AG04449 (cell line): ENCODE measurements at regions not wholly inside any gene's neighbourhood (a gene's known extent, or its start where the extent isn't known, plus 50 kb on each side); places are given as distances from the start of the nearest gene placed in this dataset.

Experiments used
- CTCF ChIA-PET: fragments of 350-600 bp; formaldehyde crosslinking; extraction: SDS; loops from one replicate; lab custom pipeline; 2021; ENCODE audit warnings: antibody characterized with exemption; lab: Yijun Ruan, JAX
- POLR2A ChIA-PET: fragments of 400-600, 350-600 bp; formaldehyde crosslinking; extraction: SDS; loops from one replicate; lab custom pipeline; 2020; ENCODE audit warnings: antibody characterized with exemption, inconsistent platforms; lab: Yijun Ruan, JAX
- DNase-seq: peaks from one replicate; pipeline ENCODE4 v3.0.0-alpha.2; 2010; ENCODE audit warnings: low read depth, low spot score
- H3K4me3 ChIP-seq: 2 replicates; pipeline ENCODE4 v1.5.1; 2011; ENCODE audit warnings: low read depth, mild to moderate bottlenecking, control low read depth, low read length
- TF ChIP-seq, protein P1 (sequence below): IDR thresholded peaks from one replicate; pipeline ENCODE4 v1.5.1; 2011; ENCODE audit warnings: mild to moderate bottlenecking, moderate library complexity, low read length, control low read depth, inconsistent platforms; ENCODE audit not compliant: insufficient read depth; ENCODE audit errors: missing control alignments

DNA sequence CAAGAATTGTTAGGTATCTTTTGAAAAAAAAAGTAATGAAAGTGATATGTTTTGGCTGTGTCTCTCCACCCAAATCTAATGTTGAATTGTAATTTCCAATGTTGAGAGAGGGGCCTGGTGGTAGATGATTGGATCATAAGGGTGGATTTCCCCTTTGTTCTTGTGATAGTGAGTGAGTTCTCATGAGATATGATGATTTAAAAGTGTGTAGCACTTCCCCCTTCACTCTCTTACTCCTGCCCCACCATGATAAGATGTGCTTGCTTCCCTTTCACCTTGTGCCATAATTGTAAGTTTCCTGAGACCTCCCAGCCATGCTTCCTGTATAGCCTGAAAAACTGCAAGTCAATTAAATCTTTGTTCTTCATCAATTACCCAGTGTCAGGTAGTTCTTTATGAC is 70.7 kb downstream of the XCL2 start:
- TF ChIP-seq, protein P1, sequence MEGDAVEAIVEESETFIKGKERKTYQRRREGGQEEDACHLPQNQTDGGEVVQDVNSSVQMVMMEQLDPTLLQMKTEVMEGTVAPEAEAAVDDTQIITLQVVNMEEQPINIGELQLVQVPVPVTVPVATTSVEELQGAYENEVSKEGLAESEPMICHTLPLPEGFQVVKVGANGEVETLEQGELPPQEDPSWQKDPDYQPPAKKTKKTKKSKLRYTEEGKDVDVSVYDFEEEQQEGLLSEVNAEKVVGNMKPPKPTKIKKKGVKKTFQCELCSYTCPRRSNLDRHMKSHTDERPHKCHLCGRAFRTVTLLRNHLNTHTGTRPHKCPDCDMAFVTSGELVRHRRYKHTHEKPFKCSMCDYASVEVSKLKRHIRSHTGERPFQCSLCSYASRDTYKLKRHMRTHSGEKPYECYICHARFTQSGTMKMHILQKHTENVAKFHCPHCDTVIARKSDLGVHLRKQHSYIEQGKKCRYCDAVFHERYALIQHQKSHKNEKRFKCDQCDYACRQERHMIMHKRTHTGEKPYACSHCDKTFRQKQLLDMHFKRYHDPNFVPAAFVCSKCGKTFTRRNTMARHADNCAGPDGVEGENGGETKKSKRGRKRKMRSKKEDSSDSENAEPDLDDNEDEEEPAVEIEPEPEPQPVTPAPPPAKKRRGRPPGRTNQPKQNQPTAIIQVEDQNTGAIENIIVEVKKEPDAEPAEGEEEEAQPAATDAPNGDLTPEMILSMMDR = no peak
- ChIA-PET POLR2A (no interaction called here), CTCF (no interaction called here)
- no peak for DNase-seq
- H3K4me3 ChIP-seq = no peak overlapping the region

DNA sequence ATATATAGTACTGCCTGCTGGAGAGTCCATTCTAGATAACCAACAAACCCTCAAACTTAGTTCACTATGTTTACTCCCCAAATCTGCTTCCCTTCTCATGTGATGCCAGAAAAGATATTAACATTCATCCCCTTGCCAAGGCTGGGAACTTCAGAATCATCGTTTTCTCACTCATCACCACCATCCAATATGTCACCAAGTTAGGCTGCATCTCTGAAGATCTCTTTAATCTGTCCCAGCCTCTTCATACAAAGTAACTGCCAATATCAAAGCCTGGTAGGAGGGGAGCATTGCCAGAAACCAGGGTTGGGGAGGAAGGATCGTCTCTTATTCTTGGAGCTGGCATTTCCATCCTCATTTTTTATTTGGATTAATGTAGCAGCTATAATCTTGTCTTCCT is 71.6 kb downstream of the XCL2 start:
- CTCF ChIA-PET = no interaction called here
- DNase-seq = no peak
- TF ChIP-seq, protein P1 = no peak
- H3K4me3 ChIP-seq = no peak overlapping the region
- POLR2A ChIA-PET = no interaction called here

DNA sequence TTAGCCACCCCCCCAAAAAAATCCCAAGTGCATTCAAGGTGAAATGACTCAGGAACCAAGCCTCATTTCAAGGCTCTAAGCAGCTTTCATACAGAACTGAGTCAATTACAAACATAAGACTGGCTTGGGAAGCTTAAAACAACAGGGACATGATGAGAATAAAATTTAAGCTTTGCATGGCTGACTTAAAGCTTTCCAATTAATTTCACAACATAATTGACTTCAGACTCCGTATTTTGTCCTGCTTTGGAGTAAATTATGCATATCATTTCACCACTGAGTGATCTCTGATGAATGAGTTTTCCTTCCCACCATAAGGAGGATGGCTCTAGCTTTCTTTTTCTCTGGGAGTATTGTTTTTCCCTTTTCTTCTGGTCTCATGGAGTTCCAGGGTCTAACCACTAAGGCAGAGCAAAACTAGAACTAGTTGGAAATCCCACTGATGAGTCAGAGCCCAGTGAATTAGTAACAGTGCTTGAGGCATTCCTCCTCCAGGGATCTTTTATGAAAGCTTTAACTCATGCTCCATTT is 72.8 kb downstream of the XCL2 start:
- ChIA-PET POLR2A (interaction anchor here (0.6 kb wide), 1 partner anchor 1037 kb away, joined by 4 read pairs; no protein-coding TSS in a partner anchor), CTCF (interaction anchor here (0.6 to 5.1 kb wide), 5 partner anchors 11 to 1331 kb away, joined by 3 to 24 read pairs (median 4); no protein-coding TSS in a partner anchor)
- peak; percentile 65 for DNase-seq
- TF ChIP-seq, protein P1 = no peak
- H3K4me3 ChIP-seq = peak overlapping the region; percentile 10

DNA sequence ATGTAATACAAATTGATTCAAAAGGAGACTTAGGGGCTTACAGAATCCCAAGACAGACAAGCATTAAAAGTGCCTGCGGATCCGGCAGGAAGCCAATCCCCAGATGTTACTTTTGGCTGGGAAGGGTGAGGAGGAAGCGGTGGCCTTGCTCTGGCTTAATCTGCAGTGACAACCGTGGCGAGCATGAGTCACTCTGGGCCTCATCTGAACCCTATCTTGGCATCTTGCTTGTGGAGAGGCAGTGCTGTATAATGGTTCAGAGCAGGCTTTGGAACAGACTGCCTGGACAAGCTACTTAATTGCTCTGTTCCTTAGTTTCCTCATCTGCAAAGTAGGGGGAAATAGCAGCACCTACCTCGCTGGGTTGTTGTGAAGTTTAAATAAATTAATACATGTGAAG is 74.1 kb downstream of the XCL2 start:
- POLR2A ChIA-PET = no interaction called here
- no peak for DNase-seq
- no peak overlapping the region for H3K4me3 ChIP-seq
- CTCF ChIA-PET = interaction anchor here (1.3 to 5.1 kb wide), 3 partner anchors 12 to 29 kb away, joined by 4 to 24 read pairs (median 17); no protein-coding TSS in a partner anchor
- TF ChIP-seq, protein P1 = no peak

DNA sequence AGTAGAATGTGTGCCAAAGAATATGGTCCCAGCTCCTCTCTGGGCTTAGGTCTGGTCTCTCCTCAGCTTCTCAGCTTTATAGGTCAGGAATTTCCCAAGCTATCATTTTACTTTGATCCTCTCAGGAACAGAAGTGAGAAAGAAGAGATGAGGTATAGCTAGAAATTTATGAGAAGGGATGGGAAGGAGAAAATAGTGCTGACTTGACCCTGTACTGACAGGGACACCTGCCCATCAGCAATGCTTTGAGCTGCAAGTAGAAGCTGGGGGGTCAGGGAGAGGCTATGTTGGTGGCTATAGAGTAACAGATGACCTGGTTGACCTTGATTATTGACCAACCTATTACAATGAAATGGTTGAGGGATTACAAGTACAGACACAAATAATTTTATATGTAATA is 75.0 kb downstream of the XCL2 start:
- DNase-seq = no peak
- POLR2A ChIA-PET = no interaction called here
- CTCF ChIA-PET = interaction anchor here (0.8 to 5.1 kb wide), 5 partner anchors 11 to 135 kb away, joined by 3 to 24 read pairs (median 4); no protein-coding TSS in a partner anchor
- TF ChIP-seq, protein P1 = no peak
- no peak overlapping the region for H3K4me3 ChIP-seq

DNA sequence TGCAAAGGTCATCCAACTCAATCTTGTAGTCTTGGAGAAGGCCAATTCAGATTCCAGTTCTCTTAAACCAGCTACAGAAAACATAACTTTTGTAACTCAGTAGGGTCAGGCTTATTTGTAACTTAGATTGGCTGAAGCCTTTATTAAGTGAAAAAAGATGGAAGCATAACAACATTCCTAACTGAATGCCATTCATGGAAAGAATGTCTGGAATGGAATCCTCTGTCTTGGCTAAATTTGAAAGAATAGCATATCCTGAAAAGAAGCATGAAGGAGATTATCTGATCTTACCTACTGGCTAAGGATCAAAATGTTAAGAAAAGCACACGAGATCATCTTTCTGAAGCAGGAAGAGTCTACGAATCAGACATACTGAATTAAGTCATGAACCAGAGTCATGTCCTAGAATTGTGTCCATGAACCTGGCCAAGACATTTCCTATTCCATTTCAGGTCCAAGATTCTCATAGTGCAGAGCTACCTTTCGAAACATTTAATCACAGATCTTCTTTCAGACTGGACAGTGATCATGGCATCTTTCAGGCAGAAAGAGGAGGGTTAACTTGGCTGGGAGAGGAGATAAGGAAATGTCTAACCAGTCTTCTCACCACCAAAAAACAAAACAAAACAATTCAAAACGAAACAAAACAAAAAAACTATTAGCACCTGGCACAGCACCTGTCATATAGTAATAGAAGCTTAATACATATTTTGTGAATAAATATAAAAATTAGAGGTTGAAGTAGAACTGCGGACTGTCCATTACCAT is 75.6 kb downstream of the XCL2 start:
- ChIA-PET POLR2A (no interaction called here), CTCF (interaction anchor here (0.8 to 5.1 kb wide), 6 partner anchors 10 to 136 kb away, joined by 3 to 24 read pairs (median 4); no protein-coding TSS in a partner anchor)
- TF ChIP-seq, protein P1 = no peak

More for the DNA sequence above, 75.6 kb downstream of the XCL2 start:
- H3K4me3 ChIP-seq = no peak overlapping the region
- DNase-seq = no peak
